Left hindlimb (tissue), 1 donor: ENCODE measurements at regions not wholly inside any gene's neighbourhood (a gene's known extent, or its start where the extent isn't known, plus 50 kb on each side); places are given as distances from the start of the nearest gene placed in this dataset.
"Not testable (repeated sequence)": the region's sequence is repeated elsewhere in the genome, so short reads cannot be mapped to it uniquely, and the experiment has no call there.

Source experiments
- DNase-seq: peaks from one replicate; pipeline ENCODE4 v3.0.0-alpha.2; 2018

DNA sequence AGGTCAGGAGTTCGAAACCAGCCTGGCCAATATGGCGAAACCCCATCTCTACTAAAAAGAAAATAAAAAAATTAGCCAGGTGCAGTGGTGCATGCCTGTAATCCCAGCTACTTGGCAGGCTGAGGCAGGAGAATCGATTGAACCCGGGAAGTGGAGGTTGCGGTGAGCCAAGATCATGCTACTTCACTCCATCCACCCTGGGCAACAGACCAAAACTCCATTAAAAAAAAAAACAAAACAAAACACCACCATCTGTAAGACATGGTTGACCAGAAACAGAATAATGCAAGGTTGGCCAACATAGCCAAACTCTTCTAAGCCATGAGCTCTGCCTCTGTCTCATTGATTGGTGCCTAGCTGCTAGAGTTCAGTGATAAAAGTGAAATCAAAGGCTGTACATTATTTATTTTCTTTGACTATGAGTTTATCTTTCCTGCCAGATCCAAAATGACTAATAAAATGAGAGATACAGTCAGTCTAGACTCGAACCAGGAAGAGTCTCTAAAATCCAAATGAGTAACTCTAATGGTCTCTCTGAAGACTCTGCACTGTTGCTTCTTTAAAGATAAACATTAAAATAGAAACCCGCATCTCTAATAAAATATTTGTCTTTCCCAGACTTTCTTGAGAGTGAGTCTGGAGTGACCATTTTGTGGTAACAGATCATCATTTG, 404.7 kb downstream of the DAD1 start:
- DNase-seq, result no peak

GRCh38 chr14:22180045-22180444, 409.0 kb downstream of the DAD1 start:
- DNase-seq, result no peak

DNA sequence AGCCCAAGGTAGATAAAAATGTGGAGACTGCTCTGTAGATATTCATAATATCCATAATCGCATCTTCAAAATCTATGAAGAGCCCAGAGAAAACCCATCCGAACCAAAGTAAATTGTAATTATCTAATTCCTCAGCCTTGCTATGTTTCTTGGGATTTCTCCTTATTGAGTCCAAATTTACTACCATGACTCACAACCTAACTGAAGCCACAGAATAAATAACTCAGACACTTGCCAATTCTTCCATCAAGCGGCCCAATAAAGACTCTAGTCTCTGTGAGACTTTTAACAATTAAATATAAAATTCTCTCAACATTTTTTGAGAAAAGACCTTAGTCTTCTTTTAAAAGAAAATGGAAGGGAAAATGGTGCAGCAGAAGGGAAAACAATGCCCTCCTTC, 409.8 kb downstream of the DAD1 start:
- no peak for DNase-seq

- DNase-seq, result no peak
Measured at GRCh38 chr14:22178333-22178839, 410.6 kb downstream of the DAD1 start.

- no peak for DNase-seq
Measured at GRCh38 chr14:22177870-22178269, 411.2 kb downstream of the DAD1 start.

DNA sequence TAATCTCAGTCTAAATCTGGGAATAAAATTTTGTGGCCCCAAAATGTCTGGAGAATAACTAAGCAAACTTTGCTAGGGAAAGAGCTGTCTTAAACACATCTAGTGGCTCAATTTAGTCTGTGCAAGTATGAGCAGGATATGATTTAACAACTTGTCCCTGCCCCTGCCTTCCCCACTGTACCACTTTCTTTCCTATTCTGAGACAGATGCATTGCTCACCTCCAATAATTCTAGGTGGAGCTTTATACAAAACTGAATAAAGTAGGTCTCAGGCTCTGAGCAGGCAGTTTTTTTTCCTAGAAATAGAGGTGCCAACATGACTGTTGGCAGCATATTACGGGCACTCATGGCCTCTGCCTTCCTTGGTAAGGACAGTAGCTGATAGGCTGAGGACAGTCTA, 412.1 kb downstream of the DAD1 start:
- no peak for DNase-seq

DNA sequence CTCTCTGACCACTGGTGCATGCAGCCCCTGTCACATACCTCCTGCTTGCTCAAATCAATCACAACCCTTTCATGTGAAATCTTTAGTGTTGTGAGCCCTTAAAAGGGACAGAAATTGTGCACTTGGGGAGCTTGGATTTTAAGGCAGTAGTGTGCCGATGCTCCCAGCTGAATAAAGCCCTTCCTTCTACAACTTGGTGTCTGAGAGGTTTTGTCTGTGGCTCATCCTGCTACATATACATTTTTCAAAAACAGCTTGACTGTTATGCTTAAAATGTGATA, 413.8 kb downstream of the DAD1 start:
- not testable (repeated sequence) for DNase-seq

- DNase-seq, result no peak
Measured at GRCh38 chr14:22174412-22175277, 414.4 kb downstream of the DAD1 start.

GRCh38 chr14:22168092-22168955, 420.7 kb downstream of the DAD1 start:
- no peak for DNase-seq

GRCh38 chr14:22164616-22165015, 424.4 kb downstream of the DAD1 start:
- DNase-seq, result no peak

DNA sequence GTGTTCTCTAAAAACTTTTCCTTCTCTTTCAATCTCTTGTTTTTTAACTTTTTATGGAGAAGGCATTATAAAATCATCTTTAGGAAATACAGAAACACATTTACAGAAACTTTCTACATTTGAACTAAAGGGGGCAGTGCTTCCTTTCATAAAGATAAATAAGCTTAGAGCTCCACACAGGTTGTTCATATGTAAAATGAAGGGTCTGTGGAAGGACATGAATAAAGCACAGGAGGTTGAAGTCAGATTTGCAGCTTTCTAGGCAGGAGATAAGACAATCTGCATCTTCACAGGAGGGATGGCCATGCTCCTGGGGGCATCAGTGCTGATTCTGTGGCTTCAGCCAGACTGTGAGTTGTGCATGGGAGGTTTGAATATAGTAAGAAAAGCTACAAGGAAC, 426.0 kb downstream of the DAD1 start:
- no peak for DNase-seq

- DNase-seq, result no peak
Measured at GRCh38 chr14:22159957-22160356, 429.1 kb downstream of the DAD1 start.

- DNase-seq, result no peak
Measured at GRCh38 chr14:22159099-22159498, 429.9 kb downstream of the DAD1 start.

DNA sequence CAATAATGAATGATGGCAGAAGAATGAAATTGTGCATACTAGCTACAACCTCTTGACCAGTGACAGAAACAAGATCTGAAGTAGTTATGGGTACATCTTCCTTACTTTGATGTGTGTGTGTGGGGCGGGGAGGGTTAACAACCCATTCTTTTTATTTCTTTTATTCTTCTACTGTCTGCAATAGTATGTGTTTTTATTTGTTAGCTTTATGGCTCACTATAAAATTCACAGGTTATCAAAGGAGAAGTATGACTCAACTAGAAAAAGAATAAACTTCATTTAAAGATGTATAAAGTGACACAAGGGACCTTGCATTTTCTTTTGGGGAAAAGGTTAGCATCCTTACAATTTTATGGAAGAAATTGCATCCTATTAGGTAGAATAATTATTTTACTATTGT, 430.5 kb downstream of the DAD1 start:
- no peak for DNase-seq

DNA sequence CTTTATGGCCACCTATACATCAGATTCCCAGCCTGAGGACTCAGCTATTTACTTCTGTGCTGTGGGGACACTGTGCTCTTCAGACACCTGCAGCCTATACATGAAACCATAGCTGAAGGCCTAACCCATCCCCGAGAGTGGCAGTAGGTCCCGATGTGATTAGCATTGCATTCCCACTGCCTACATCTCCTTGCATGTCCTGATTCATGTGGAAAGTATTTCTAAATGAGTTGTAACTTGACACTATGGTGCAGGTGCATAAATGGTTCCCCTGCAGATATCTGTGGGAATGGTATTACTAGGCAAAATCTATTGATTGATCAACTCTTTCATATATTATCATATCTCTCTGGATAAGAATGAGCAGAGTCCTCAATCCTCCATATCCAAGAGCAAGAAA, 433.5 kb downstream of the DAD1 start:
- DNase-seq, result no peak

DNA sequence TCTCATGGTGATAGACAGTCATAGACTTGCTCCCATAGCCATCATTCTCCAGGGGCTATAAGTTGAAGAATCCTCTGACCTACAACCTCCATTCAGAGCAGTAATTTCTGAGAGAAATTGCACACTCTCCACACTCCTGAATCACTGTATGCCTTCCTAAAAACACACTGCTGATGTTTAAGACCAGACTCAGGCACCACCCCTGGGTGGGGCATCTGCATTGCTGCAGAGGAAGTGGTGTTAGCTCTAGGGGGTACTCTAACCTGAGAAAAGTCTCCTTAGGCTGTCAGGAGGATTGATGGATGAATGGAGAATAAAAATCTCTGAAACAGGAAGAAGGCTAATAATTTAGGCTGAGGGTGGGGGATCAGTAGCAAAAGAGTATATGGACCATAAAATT, 436.1 kb downstream of the DAD1 start:
- DNase-seq, result no peak

GRCh38 chr14:22152161-22152870, 436.7 kb downstream of the DAD1 start:
- DNase-seq, result no peak

DNA sequence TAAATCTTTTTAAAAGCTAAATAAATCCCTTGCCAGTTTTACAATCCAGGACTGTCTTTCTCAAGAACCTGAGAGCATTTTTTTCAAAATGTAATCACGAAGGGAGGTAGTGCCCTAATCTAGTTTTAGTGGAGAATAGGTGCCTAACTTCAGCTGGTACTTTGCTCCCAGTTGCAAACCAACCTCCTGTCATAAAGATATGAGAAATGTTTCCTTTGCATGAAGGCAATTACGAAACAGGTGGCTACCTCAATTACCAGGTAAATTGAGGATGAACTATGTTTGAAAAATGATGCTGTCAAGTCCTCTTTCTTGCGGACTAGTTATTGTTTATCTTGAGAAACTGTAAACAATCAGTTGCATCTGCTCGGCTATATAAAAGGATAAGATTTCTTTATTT, 437.9 kb downstream of the DAD1 start:
- no peak for DNase-seq

- no peak for DNase-seq
Measured at GRCh38 chr14:22149058-22149457, 440.0 kb downstream of the DAD1 start.

DNA sequence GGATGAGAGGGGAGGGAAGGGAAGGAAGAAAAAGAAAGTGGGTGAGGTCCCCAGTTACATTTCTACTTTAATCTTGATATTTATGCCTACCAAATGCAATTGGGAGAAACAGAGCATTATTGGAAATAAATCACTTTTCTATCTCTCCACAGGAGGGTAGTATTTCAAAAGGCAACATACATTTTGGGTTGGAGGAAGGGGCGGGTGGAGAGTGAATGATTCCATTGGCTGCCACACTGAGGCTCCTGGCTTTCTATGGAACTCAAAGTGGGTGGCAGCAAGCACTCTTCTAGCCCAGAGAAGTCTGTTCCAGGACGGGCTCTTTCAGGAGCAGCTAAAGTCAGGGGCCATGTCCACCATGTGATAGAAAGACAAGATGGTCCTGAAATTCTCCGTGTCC, 441.3 kb downstream of the DAD1 start:
- no peak for DNase-seq

DNA sequence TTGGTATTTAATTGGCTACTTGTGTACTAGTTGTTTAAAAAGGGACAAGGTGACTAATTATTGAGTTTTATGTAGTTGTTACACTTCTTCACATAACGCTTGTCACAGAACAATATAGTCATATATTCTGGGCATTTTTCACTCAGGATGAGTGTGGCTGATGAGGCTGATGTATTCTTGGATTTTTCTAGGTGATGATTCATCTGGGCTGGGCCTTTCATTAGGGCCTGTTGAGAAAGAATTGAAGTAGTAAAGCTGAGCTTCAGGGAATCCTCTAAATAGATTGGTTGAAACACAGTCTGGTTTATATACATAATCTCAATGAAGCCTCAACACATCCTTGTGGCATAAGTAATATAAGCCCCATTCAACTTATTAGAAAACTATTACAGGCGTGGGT, 445.7 kb downstream of the DAD1 start:
- DNase-seq, result no peak

DNA sequence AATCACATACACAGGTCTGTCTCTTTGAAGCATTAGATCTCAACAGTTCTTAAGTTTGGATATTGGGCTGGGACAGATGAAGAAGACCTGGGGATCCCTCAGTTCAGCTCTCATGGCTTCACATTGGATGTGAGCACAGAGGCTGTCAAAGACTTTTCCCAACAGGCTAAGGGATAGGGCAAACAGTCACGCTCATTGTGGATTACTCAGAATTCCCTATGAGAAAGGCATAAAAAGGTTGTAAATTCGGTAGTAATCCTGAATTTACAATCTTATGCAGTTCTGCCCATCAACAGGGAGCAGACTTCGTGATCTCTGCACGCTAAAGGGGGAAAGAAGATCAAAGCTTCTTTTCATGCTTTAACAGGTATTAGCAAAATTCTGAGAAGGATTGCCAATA, 448.4 kb downstream of the DAD1 start:
- DNase-seq, result no peak
